ENCODE measurements at regions not wholly inside any gene's neighbourhood (a gene's known extent, or its start where the extent isn't known, plus 50 kb on each side); places are given as distances from the start of the nearest gene placed in this dataset.

GRCh38 chr4:128521648-128522111 lies 234.1 kb upstream of the PGRMC2 start:
- DNase-seq = no peak
- intact Hi-C loops (cut with DNase I) = no loop called here

GRCh38 chr4:128521156-128521555 lies 233.5 kb upstream of the PGRMC2 start:
- intact Hi-C loops (cut with DNase I) = no loop called here
- DNase-seq = no peak

DNA sequence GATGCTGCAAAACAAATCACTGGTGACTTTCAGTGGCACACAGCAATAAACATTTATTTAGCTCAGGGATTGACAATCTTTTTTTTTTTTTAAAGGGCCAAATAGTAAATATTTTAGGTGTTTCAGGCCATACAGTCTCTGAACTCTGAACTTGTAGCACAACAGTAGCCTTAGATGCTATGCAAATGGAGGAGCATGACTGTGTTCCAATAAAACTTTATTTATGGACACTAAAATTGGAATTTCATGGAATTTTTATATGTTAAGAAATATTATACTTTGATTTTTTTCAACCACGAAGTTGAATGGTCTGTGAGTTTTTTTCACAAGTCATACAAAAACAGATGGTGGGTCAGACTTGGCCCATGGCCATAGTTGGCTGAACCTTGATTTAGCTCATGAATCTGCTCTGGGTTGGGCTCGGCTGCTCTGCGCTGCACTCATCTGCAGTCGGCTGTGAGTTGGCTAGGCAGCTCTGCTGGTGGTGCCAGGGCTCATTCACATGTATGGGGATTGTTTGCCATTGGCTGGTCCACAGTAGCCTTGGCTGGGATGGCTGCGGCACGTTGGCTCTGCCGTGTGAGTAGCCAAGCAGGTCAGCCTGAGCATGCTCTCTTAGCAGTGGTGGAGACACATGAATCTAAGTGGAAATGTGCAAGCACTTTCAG lies 231.7 kb upstream of the PGRMC2 start:
- peak in 14 of 42 donors; percentile 3 to 44 (median 16) for DNase-seq
- intact Hi-C loops (cut with DNase I) = no loop called here

DNA sequence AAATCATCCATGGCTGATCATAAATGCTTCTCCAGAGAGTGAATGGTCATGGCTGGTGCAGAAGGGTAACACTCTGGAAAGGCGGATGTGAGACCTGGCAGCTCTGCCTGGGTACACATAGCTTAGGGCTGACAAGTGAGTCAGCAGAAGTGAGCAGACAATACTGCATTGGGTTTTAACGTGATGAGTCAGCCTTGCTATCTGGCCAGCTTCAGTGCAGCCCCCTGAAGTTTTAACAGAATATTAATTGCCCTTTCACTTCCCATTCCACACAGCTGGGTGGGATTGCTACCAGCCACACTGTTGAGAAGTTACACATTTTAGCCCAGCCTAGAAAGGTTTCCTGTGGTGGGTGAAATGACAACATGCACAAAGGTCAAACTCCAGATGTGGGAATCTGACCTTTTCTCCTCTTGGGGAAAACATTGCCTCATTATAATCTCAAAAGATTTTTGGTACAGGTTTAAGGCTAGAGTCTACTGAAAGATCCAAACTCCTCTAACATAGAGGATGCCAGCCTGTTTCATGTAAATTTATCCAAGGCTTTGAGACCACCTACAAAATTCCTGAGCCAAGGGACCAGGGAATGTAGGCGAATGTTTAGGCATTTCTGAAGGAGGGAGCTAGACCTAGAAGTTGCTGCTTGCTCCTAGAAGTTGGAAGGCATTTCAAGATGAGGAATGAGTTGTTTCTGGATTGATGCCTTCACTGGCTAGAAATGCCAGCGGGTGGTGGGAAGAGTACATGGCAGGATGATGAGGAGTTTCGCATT lies 230.3 kb upstream of the PGRMC2 start:
- intact Hi-C loops (cut with DNase I) = no loop called here
- peak in 7 of 42 donors; percentile 1 to 48 (median 13) for DNase-seq

DNA sequence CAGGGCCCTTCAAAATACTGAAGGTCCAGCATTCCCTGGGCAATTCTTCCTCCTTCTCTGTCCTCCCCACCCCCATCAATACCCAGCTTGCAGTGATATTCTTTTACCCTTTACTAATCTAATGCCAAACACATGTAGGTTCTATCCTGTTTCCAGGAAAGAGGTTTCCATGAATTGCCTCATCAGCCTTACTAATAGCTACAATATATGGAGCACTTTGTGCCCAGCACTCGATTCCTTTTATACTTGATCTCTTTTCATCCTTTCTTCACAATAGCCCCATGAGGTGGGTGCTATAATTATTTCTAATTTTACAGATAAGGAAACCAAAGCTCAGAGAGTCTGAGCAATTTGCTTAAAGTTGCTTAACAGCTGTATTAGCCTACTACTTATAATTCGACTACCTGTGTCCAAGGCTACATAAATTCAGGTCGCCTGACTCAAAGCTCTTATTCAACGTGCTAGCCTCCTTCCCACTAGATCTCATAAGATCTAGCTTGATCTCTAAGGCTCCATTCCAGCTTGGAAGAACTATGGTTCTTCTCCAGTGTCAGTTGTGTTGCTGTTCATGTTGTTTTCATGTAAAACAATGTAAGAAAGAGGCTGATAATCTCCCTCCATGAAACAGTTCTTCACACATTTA lies 229.6 kb upstream of the PGRMC2 start:
- intact Hi-C loops (cut with DNase I) = no loop called here

GRCh38 chr4:128516301-128516969 lies 228.8 kb upstream of the PGRMC2 start:
- intact Hi-C loops (cut with DNase I) = no loop called here
- DNase-seq = no peak

More for the DNA sequence above, 229.6 kb upstream of the PGRMC2 start:
- DNase-seq = no peak

DNA sequence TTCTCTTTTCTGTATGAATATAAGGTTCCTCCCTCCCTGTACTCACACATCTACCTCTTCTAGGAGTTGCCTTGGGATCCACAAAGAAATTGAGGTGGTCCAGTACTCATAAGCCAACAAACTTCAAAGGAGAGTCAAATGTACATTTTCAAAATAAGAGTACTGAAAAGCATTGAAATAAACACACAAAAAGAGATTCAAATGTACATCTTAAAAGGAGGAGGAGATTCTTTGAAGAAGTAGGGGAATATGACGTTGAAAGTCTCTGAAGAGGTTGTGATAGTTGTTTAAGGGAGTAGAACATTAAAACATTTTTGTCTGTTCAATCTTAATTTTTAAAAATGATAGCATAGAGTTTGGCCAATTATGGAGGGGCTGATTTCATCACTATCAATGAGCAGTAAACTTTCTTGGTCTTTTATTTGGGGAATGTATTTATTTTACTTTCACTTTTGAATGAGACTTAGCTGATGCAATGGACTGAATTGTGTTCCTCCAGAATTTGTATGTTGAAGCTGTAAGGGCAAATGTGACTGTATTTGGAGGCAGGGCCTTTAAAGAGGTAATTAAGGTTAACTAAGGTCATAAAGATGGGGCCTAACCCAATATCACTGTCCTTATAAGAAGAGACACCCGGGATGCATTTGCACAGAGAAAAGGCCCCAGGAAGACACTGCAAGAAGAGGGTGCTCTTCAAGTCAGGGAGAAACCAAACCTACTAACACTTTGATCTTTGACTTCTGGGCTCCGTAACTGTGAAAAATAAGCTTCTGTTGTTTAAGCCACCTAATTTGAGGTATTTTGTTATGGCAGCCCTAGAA lies 226.3 kb upstream of the PGRMC2 start:
- intact Hi-C loops (cut with DNase I) = no loop called here
- DNase-seq = no peak

DNA sequence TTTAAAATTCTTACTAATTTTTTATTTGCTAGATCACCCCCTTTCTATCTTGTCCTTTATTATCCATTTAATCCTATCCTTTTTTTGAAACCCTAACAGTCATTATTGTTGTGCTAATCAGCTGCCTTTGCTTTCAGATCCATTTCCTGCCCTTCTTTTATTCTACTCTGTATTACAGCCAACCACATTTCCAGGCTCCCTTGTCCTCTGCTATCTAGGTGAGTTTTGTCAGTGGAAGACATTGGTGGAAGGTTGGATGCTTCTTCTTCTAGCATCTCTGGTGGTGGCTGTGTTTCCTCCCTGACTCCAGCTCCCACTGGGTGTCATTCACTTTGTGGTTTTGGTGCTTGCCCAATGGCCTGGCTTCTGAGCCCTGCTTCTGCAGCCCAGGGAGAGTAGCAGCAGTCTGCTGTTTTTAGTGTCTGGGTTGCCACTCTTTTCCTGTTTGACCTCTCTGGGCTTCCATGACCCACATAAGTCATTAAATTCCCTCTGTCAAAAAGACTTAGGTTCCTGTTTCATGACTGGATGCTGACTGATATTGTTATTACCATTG lies 225.2 kb upstream of the PGRMC2 start:
- no peak for DNase-seq
- intact Hi-C loops (cut with DNase I) = no loop called here

DNA sequence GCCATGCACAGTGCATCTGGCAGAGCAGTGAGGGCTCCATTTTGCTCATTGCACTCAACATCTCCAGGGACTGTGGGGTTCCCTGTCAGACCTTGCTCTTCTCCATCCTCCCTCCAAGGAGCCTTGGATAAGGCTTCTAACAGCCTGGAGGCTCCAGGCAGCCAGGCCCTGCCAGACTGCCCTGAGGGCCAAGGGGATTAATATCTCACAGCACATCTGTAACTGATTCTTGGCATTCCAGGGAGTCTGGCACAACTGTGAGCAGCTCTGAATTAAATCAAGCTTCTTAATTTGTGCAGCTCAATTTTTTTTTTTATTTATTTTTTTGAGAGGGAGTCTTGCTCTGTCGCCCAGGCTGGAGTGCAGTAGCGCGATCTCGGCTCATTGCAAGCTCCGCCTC lies 224.5 kb upstream of the PGRMC2 start:
- no peak for DNase-seq
- intact Hi-C loops (cut with DNase I) = no loop called here

- intact Hi-C loops (cut with DNase I) = no loop called here
- no peak for DNase-seq
Observed at GRCh38 chr4:128510850-128511249, 223.2 kb upstream of the PGRMC2 start.

DNA sequence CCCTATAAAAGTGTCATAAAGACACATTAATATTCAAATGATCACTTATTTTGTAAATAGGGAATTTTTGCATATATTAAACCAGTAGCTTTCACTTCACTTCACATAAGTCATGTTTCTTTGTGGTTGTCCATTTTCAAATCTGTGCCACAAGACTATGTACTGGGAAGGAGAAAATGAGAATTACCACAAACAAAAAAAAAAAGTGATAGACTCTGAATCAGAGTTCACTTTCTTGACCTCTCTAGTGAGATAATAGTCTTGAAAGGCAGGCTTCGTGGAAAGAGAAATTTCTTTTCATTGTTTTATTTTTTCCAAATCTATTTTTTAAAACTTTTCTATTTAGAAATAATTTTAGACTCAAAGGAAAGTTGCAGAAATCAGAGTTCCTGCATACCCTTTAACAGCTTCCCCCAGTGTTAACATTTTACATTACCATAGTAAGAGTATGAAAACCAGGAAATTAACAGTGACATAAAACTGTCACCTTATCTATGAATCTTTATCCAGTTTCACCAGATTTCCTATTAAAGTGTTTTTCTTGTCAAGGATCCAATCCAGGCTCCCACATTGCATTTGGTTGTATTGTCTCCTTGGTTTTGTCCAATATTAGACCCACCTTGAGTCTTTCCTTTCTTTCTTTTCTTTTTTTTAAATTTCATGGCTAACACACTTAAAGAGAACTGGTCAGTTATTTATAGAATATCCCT lies 215.4 kb upstream of the PGRMC2 start:
- intact Hi-C loops (cut with DNase I) = no loop called here
- no peak for DNase-seq

- DNase-seq = no peak
- intact Hi-C loops (cut with DNase I) = no loop called here
Observed at GRCh38 chr4:128501239-128501638, 213.6 kb upstream of the PGRMC2 start.

GRCh38 chr4:128488055-128488705 lies 200.6 kb upstream of the PGRMC2 start:
- intact Hi-C loops (cut with DNase I) = no loop called here
- no peak for DNase-seq

DNA sequence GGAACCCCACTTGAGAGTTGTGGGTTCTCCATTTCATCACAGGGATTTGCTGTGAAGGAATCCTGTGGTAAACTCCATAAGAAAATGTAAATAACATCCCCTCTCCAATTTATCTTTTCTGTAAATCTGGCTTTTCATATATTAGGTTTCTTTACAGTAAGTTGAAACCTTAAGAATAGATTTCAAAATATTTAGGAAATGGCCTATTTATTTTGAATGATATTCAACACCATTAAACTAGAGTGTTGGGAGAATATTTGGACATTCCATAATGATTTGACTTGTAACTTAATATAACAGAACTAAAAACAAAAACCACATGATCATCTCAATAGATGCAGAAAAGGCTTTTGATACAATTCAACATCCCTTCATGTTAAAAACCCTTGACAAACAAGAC lies 197.3 kb upstream of the PGRMC2 start:
- no peak for DNase-seq
- intact Hi-C loops (cut with DNase I) = no loop called here

GRCh38 chr4:128483816-128484215 lies 196.2 kb upstream of the PGRMC2 start:
- DNase-seq = no peak

GRCh38 chr4:128483041-128483440 lies 195.4 kb upstream of the PGRMC2 start:
- intact Hi-C loops (cut with DNase I) = no loop called here
- DNase-seq = no peak

More at GRCh38 chr4:128483816-128484215, 196.2 kb upstream of the PGRMC2 start:
- intact Hi-C loops (cut with DNase I) = no loop called here

GRCh38 chr4:128481752-128482480 lies 194.3 kb upstream of the PGRMC2 start:
- intact Hi-C loops (cut with DNase I) = no loop called here
- no peak for DNase-seq

Data from head of caudate nucleus (tissue), 42 donors.